ENCODE measurements at regions not wholly inside any gene's neighbourhood (a gene's known extent, or its start where the extent isn't known, plus 50 kb on each side); places are given as distances from the start of the nearest gene placed in this dataset.

GRCh38 chr4:57614257-57614932 is 504.2 kb upstream of the IGFBP7 start:
- FAIRE-seq (no peak), ATAC-seq (no peak), DNase-seq (ENCODE audit: low read depth, low spot score) (no peak)
- H3K9me3 ChIP-seq (replicated peaks; ENCODE audit: control insufficient read depth, insufficient read depth, low read length), result no peaks in the 10 kb centered on the region
- ChIA-PET RAD21 (ENCODE audit: unreplicated experiment) (no interaction called here), SMC1A (ENCODE audit: uncharacterized antibody, unreplicated experiment) (no interaction called here), CTCF (no interaction called here), POLR2A (no interaction called here)
- H3K4me1 ChIP-seq (ENCODE audit: control insufficient read depth, insufficient read depth, low read length), result no peaks in the 10 kb centered on the region
- no peaks in the 10 kb centered on the region for H4K20me1 ChIP-seq (ENCODE audit: control insufficient read depth, insufficient read depth)
- H3K27ac ChIP-seq (ENCODE audit: control insufficient read depth, insufficient read depth), result no peak overlapping the region
- no TSS peak for BruUV-seq (replicated peaks)
- 0% methylated on average over 5 of the region's 5 CpGs for WGBS (ENCODE audit: insufficient coverage, insufficient replicate concordance, low lambda C conversion rate, missing lambda C conversion rate)
- no peak overlapping the region for H3K9ac ChIP-seq (ENCODE audit: control insufficient read depth, insufficient read depth, low read length)
- H3K27me3 ChIP-seq (replicated peaks in 1 of 2; ENCODE audit: control insufficient read depth in 2 of 2, insufficient read depth in 2 of 2, low read length in 1 of 2), result no peaks in the 10 kb centered on the region
- in situ Hi-C loops (cut with MboI) (no loop called here), intact Hi-C loops (cut with micrococcal nuclease; ENCODE audit: unreplicated experiment) (no loop called here)
- H3K79me2 ChIP-seq (ENCODE audit: control insufficient read depth, insufficient read depth, low read length), result no peaks in the 10 kb centered on the region
- H3K4me3 ChIP-seq, result no peak overlapping the region
- no peak overlapping the region for H2AFZ ChIP-seq (ENCODE audit: control insufficient read depth, low read depth, low read length)
- no peaks in the 10 kb centered on the region for H3K36me3 ChIP-seq (ENCODE audit: control insufficient read depth in 2 of 2, insufficient read depth in 2 of 2, low read length in 1 of 2)
- H3K4me2 ChIP-seq (ENCODE audit: control insufficient read depth, insufficient read depth), result no peak overlapping the region
- no peak for TF ChIP-seq ETV6 (conservative IDR thresholded peaks at IDR 0.05 in 1 of 2, IDR thresholded peaks at IDR 0.05 in 1 of 2; ENCODE audit: borderline replicate concordance in 1 of 2, low read depth in 1 of 2)
- no peak for TF ChIP-seq NFYB (IDR thresholded peaks at IDR 0.05; ENCODE audit: insufficient read depth, low read depth, low read length)
- no peak for TF ChIP-seq ATF2 (IDR thresholded peaks at IDR 0.05; ENCODE audit: low read length)
- TF ChIP-seq WRNIP1 (IDR thresholded peaks at IDR 0.05; ENCODE audit: borderline replicate concordance, low read depth, low read length), result no peak
- TF ChIP-seq JUND (IDR thresholded peaks at IDR 0.05; ENCODE audit: low read depth, low read length), result no peak
- TF ChIP-seq MYC (IDR thresholded peaks at IDR 0.05; ENCODE audit: insufficient read depth, insufficient read length, insufficient replicate concordance, low read length, severe bottlenecking), result no peak
- TF ChIP-seq NKRF (conservative IDR thresholded peaks at IDR 0.05), result no peak
- no peak for TF ChIP-seq KAT2A (conservative IDR thresholded peaks at IDR 0.05; ENCODE audit: control insufficient read depth, low read depth, low read length)
- TF ChIP-seq SIN3A (IDR thresholded peaks at IDR 0.05; ENCODE audit: low read depth, low read length), result no peak
- no peak for TF ChIP-seq HCFC1 (IDR thresholded peaks at IDR 0.05; ENCODE audit: low read length)
- no peak for TF ChIP-seq SMAD1 (IDR thresholded peaks at IDR 0.05; ENCODE audit: low read depth, partially characterized antibody)
- TF ChIP-seq LARP7 (IDR thresholded peaks at IDR 0.05), result no peak

Measured in GM12878 (cell line).